Suppressor macrophage treated with lipopolysaccharide for 4 hours (primary cell): ENCODE measurements at regions not wholly inside any gene's neighbourhood (a gene's known extent, or its start where the extent isn't known, plus 50 kb on each side); places are given as distances from the start of the nearest gene placed in this dataset.

Experiments
- DNase-seq: peaks from one replicate; pipeline ENCODE4 v3.0.0-alpha.2; 2020

GRCh38 chr1:88036345-88037014 is 647.6 kb upstream of the PKN2 start:
- no peak for DNase-seq

GRCh38 chr1:88039240-88039639 is 644.8 kb upstream of the PKN2 start:
- DNase-seq, result no peak

GRCh38 chr1:88043834-88044233 is 640.2 kb upstream of the PKN2 start:
- no peak for DNase-seq

- no peak for DNase-seq
These were observed 631.9 kb upstream of the PKN2 start for GRCh38 chr1:88052167-88052566.

- DNase-seq, result no peak
These were observed 631.0 kb upstream of the PKN2 start for GRCh38 chr1:88053065-88053464.

- DNase-seq, result no peak
These were observed 627.2 kb upstream of the PKN2 start for GRCh38 chr1:88056881-88057280.

- DNase-seq, result no peak
These were observed 625.9 kb upstream of the PKN2 start for GRCh38 chr1:88058205-88058604.

- no peak for DNase-seq
These were observed 623.9 kb upstream of the PKN2 start for GRCh38 chr1:88060112-88060673.

- no peak for DNase-seq
These were observed 623.2 kb upstream of the PKN2 start for GRCh38 chr1:88060750-88061491.

GRCh38 chr1:88061492-88062177 is 622.4 kb upstream of the PKN2 start:
- peak; percentile 15 for DNase-seq

- DNase-seq, result no peak
These were observed 621.4 kb upstream of the PKN2 start for GRCh38 chr1:88062650-88063153.

- no peak for DNase-seq
These were observed 620.5 kb upstream of the PKN2 start for GRCh38 chr1:88063605-88064004.

GRCh38 chr1:88068407-88068960 is 615.6 kb upstream of the PKN2 start:
- no peak for DNase-seq

GRCh38 chr1:88070956-88071355 is 613.1 kb upstream of the PKN2 start:
- no peak for DNase-seq

GRCh38 chr1:88074661-88075060 is 609.4 kb upstream of the PKN2 start:
- DNase-seq, result no peak

- DNase-seq, result no peak
These were observed 608.3 kb upstream of the PKN2 start for GRCh38 chr1:88075813-88076212.

- no peak for DNase-seq
These were observed 605.0 kb upstream of the PKN2 start for GRCh38 chr1:88079036-88079435.

- no peak for DNase-seq
These were observed 603.2 kb upstream of the PKN2 start for GRCh38 chr1:88080875-88081274.

GRCh38 chr1:88088481-88088880 is 595.6 kb upstream of the PKN2 start:
- DNase-seq, result no peak

GRCh38 chr1:88089961-88090360 is 594.1 kb upstream of the PKN2 start:
- DNase-seq, result no peak

GRCh38 chr1:88098881-88099280 is 585.2 kb upstream of the PKN2 start:
- no peak for DNase-seq

- DNase-seq, result no peak
These were observed 583.0 kb upstream of the PKN2 start for GRCh38 chr1:88101041-88101440.

GRCh38 chr1:88104236-88104635 is 579.8 kb upstream of the PKN2 start:
- no peak for DNase-seq
